Neural crest cell (in vitro differentiated cells): ENCODE measurements at regions not wholly inside any gene's neighbourhood (a gene's known extent, or its start where the extent isn't known, plus 50 kb on each side); places are given as distances from the start of the nearest gene placed in this dataset.
"Not testable (repeated sequence)": the region's sequence is repeated elsewhere in the genome, so short reads cannot be mapped to it uniquely, and the experiment has no call there.

ENCODE experiments used
- DNase-seq: peaks from one replicate; pipeline ENCODE4 v3.0.0; 2021; ENCODE audit warnings: low read depth, mixed read lengths, low spot score
- H3K27ac Mint-ChIP-seq: one replicate; pipeline ENCODE4 v1.8.0; 2021; ENCODE audit warnings: mild to moderate bottlenecking, mixed read lengths; ENCODE audit not compliant: unreplicated experiment
- H3K27me3 Mint-ChIP-seq: 2 replicates; pipeline ENCODE4 v1.8.0; 2021; ENCODE audit warnings: low read depth, mild to moderate bottlenecking, mixed read lengths
- H3K36me3 Mint-ChIP-seq: 2 replicates; pipeline ENCODE4 v1.8.0; 2021; ENCODE audit warnings: low read depth, mild to moderate bottlenecking, mixed read lengths
- H3K4me1 Mint-ChIP-seq: 2 replicates; pipeline ENCODE4 v1.8.0; 2021; ENCODE audit warnings: mixed read lengths
- H3K4me3 Mint-ChIP-seq: one replicate; pipeline ENCODE4 v1.8.0; 2021; ENCODE audit warnings: mild to moderate bottlenecking, mixed read lengths
- H3K9me3 Mint-ChIP-seq: 2 replicates; pipeline ENCODE4 v1.8.0; 2021; ENCODE audit warnings: mixed read lengths
- TF ChIP-seq, protein P1 (sequence below): fragments of 200-600 bp; sonication (generic); conservative IDR thresholded peaks from 2 replicates; pipeline ENCODE4 v1.5.0; 2021; ENCODE audit warnings: antibody characterized with exemption, mild to moderate bottlenecking

- no peaks in the 10 kb centered on the region for H3K9me3 Mint-ChIP-seq
- TF ChIP-seq, protein P1, sequence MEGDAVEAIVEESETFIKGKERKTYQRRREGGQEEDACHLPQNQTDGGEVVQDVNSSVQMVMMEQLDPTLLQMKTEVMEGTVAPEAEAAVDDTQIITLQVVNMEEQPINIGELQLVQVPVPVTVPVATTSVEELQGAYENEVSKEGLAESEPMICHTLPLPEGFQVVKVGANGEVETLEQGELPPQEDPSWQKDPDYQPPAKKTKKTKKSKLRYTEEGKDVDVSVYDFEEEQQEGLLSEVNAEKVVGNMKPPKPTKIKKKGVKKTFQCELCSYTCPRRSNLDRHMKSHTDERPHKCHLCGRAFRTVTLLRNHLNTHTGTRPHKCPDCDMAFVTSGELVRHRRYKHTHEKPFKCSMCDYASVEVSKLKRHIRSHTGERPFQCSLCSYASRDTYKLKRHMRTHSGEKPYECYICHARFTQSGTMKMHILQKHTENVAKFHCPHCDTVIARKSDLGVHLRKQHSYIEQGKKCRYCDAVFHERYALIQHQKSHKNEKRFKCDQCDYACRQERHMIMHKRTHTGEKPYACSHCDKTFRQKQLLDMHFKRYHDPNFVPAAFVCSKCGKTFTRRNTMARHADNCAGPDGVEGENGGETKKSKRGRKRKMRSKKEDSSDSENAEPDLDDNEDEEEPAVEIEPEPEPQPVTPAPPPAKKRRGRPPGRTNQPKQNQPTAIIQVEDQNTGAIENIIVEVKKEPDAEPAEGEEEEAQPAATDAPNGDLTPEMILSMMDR, result no peak
Observed at GRCh38 chr2:48232351-48232750, 82.1 kb upstream of the FOXN2 start.

DNA sequence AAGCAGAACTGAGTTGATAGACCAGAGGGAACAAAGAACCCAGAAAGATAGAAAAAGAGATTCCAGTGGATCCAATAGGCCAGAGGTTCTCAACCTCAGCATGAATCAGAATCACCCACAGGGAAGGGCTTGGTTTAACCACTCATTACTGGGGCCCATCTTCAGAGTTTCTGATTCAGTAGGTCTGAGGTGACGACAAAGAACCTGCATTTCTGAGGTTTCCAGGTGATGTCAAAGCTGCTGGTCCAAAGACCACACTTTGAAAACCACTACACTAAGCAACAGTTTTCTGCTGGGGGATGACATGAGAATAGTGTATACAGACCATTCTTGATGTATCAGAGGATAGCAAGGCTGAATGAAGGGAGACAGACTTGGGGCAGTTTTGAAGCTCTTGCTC is 81.5 kb upstream of the FOXN2 start:
- TF ChIP-seq, protein P1, result no peak
- Mint-ChIP-seq H3K36me3 (no peaks in the 10 kb centered on the region), H3K4me3 (no peak overlapping the region), H3K27me3 (no peaks in the 10 kb centered on the region), H3K9me3 (no peaks in the 10 kb centered on the region), H3K4me1 (no peaks in the 10 kb centered on the region), H3K27ac (no peak overlapping the region)
- no peak for DNase-seq

More at GRCh38 chr2:48232351-48232750, 82.1 kb upstream of the FOXN2 start:
- Mint-ChIP-seq H3K27me3 (no peaks in the 10 kb centered on the region), H3K4me1 (no peaks in the 10 kb centered on the region), H3K27ac (no peak overlapping the region), H3K4me3 (no peak overlapping the region), H3K36me3 (no peaks in the 10 kb centered on the region)
- DNase-seq, result no peak

- not testable (repeated sequence) for H3K4me1 Mint-ChIP-seq, H3K9me3 Mint-ChIP-seq, H3K27me3 Mint-ChIP-seq, H3K27ac Mint-ChIP-seq, DNase-seq, H3K36me3 Mint-ChIP-seq, H3K4me3 Mint-ChIP-seq
Observed at GRCh38 chr2:48233824-48234223, 80.7 kb upstream of the FOXN2 start.

GRCh38 chr2:48235076-48235475 is 79.4 kb upstream of the FOXN2 start:
- H3K27ac Mint-ChIP-seq, result no peak overlapping the region

GRCh38 chr2:48238381-48238780 is 76.1 kb upstream of the FOXN2 start:
- no peaks in the 10 kb centered on the region for H3K27me3 Mint-ChIP-seq
- TF ChIP-seq, protein P1, result no peak

More at GRCh38 chr2:48235076-48235475, 79.4 kb upstream of the FOXN2 start:
- Mint-ChIP-seq H3K4me3 (no peak overlapping the region), H3K9me3 (peaks cover 2% of the 10 kb centered on the region), H3K4me1 (no peaks in the 10 kb centered on the region), H3K27me3 (no peaks in the 10 kb centered on the region), H3K36me3 (no peaks in the 10 kb centered on the region)
- DNase-seq, result no peak
- TF ChIP-seq, protein P1, result no peak

DNA sequence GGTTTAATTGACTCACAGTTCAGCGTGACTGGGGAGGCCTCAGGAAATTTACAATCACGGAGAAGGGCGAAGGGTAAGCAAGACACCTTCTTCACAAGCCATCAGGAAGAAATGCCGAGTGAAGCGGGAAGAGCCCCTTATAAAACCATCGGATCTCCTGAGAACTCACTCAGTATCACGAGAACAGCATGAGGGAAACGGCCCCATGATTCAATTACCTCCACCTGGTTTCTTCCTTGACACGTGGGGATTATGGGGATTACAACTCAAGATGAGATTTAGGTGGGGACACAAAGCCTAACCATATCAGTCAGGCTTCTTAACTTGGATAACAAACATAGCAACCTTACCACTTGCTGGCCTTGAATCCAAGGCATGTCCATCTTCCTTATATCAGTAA is 73.6 kb upstream of the FOXN2 start:
- H3K4me3 Mint-ChIP-seq, result no peak overlapping the region
- H3K27me3 Mint-ChIP-seq, result no peaks in the 10 kb centered on the region
- H3K36me3 Mint-ChIP-seq, result no peaks in the 10 kb centered on the region
- DNase-seq, result no peak
- no peaks in the 10 kb centered on the region for H3K4me1 Mint-ChIP-seq
- H3K27ac Mint-ChIP-seq, result peak overlapping the region; percentile 23
- H3K9me3 Mint-ChIP-seq, result peaks cover 2% of the 10 kb centered on the region
- TF ChIP-seq, protein P1, result no peak

More at GRCh38 chr2:48238381-48238780, 76.1 kb upstream of the FOXN2 start:
- no peak overlapping the region for H3K4me3 Mint-ChIP-seq
- no peaks in the 10 kb centered on the region for H3K4me1 Mint-ChIP-seq
- no peak for DNase-seq
- H3K27ac Mint-ChIP-seq, result no peak overlapping the region
- peaks cover 2% of the 10 kb centered on the region for H3K9me3 Mint-ChIP-seq
- no peaks in the 10 kb centered on the region for H3K36me3 Mint-ChIP-seq
